ENCODE measurements at regions not wholly inside any gene's neighbourhood (a gene's known extent, or its start where the extent isn't known, plus 50 kb on each side); places are given as distances from the start of the nearest gene placed in this dataset.

GRCh38 chr12:78792052-78792698 lies 72.4 kb upstream of the SYT1 start:
- no peak for TF ChIP-seq CTCF (IDR thresholded peaks at IDR 0.05)
- no peak for TF ChIP-seq POLR2A (IDR thresholded peaks at IDR 0.05)
